ENCODE measurements at regions not wholly inside any gene's neighbourhood (a gene's known extent, or its start where the extent isn't known, plus 50 kb on each side); places are given as distances from the start of the nearest gene placed in this dataset.

DNA sequence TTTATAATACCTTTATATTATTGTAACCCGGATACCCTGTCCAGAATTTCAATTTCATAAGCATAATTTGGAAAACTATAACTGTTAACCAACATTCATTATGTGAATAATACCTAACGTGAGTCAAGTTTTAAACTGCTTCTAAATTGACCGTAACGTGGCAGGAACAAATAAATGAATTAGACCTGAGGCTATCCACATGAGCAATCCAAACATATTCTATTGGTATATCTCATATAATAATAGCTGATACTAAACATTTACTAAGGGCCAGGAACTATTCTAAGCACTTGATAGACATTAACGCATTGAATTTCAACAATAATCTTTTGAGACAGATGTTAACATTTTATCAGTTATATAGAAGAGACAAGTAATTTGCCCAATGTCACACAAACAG, 276.4 kb downstream of the MEF2C start:
- no peak overlapping the region for H3K4me3 Mint-ChIP-seq
- H3K9me3 Mint-ChIP-seq, result no peaks in the 10 kb centered on the region
- H3K4me1 Mint-ChIP-seq, result no peaks in the 10 kb centered on the region
- no peak overlapping the region for H3K27ac Mint-ChIP-seq (ENCODE audit: low read depth)
- H3K36me3 Mint-ChIP-seq (ENCODE audit: insufficient read depth), result no peaks in the 10 kb centered on the region
- no peak for DNase-seq (ENCODE audit: low spot score in 2 of 2)
- H3K27me3 Mint-ChIP-seq, result peaks cover 30% of the 10 kb centered on the region
- ATAC-seq (replicated peaks; ENCODE audit: extremely low read depth, poor library complexity, severe bottlenecking), result no peak

DNA sequence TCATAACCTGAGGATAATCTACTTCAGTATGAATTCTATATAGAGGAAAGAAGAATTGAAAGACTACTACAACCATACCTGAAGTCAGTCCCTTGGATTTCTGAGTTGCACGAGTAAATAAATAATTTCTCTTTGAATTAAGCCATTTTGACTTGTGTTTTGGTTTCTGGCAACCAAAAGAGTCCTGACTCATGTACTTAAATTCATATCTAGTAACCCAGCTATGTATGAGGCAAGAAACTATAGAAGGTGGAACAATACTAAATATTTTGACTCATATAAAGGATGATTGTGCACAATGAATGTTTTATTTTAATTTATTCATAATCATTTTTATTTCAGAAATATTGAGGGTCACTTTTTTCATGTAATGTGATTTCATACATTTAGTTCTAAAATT, 276.8 kb downstream of the MEF2C start:
- ATAC-seq (replicated peaks; ENCODE audit: extremely low read depth, poor library complexity, severe bottlenecking) (no peak), DNase-seq (ENCODE audit: low spot score in 2 of 2) (no peak)
- Mint-ChIP-seq H3K9me3 (peaks cover 2% of the 10 kb centered on the region), H3K27me3 (peaks cover 25% of the 10 kb centered on the region), H3K4me3 (no peak overlapping the region), H3K36me3 (ENCODE audit: insufficient read depth) (no peaks in the 10 kb centered on the region), H3K4me1 (no peaks in the 10 kb centered on the region), H3K27ac (ENCODE audit: low read depth) (no peak overlapping the region)

- no peak for ATAC-seq (replicated peaks; ENCODE audit: extremely low read depth, poor library complexity, severe bottlenecking)
- Mint-ChIP-seq H3K4me1 (no peaks in the 10 kb centered on the region), H3K4me3 (no peak overlapping the region), H3K27me3 (peaks cover 10% of the 10 kb centered on the region), H3K27ac (ENCODE audit: low read depth) (no peak overlapping the region), H3K36me3 (ENCODE audit: insufficient read depth) (no peaks in the 10 kb centered on the region), H3K9me3 (peaks cover 6% of the 10 kb centered on the region)
- DNase-seq (ENCODE audit: low spot score in 2 of 2), result no peak
Observed at GRCh38 chr5:88602584-88602983, 280.4 kb downstream of the MEF2C start.

- peaks cover 1% of the 10 kb centered on the region for H3K9me3 Mint-ChIP-seq
Observed at GRCh38 chr5:88594441-88594840, 288.5 kb downstream of the MEF2C start.

GRCh38 chr5:88588609-88589008, 294.4 kb downstream of the MEF2C start:
- H3K4me1 Mint-ChIP-seq, result no peaks in the 10 kb centered on the region
- DNase-seq (ENCODE audit: low spot score in 2 of 2) (no peak), ATAC-seq (replicated peaks; ENCODE audit: extremely low read depth, poor library complexity, severe bottlenecking) (no peak)
- no peak overlapping the region for H3K4me3 Mint-ChIP-seq
- H3K27ac Mint-ChIP-seq (ENCODE audit: low read depth), result no peak overlapping the region
- H3K36me3 Mint-ChIP-seq (ENCODE audit: insufficient read depth), result no peaks in the 10 kb centered on the region
- H3K9me3 Mint-ChIP-seq, result peaks cover 18% of the 10 kb centered on the region
- H3K27me3 Mint-ChIP-seq, result peaks cover 58% of the 10 kb centered on the region

More at GRCh38 chr5:88594441-88594840, 288.5 kb downstream of the MEF2C start:
- no peak for ATAC-seq (replicated peaks; ENCODE audit: extremely low read depth, poor library complexity, severe bottlenecking)
- no peaks in the 10 kb centered on the region for H3K4me1 Mint-ChIP-seq
- DNase-seq (ENCODE audit: low spot score in 2 of 2), result no peak
- no peak overlapping the region for H3K27ac Mint-ChIP-seq (ENCODE audit: low read depth)
- H3K27me3 Mint-ChIP-seq, result peaks cover 34% of the 10 kb centered on the region
- H3K4me3 Mint-ChIP-seq, result no peak overlapping the region
- H3K36me3 Mint-ChIP-seq (ENCODE audit: insufficient read depth), result no peaks in the 10 kb centered on the region

DNA sequence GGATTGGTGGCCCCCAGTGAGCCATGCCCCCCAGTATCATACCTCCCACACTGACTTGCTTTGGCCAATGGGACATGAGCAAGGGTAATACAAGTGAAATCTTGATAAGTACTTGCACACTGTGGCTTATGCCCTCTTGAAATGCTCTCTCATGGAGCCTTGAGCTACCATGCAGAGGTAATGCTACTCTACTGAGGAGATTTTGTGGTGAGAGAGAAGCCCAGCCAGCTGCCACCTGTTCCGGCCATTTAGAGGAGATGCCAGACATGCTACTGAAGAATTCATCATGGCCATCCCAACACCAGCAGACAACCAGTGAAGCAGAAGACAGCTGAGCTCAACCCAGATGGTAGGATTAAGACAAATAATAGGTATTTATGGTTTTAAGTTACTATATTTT, 299.5 kb downstream of the MEF2C start:
- DNase-seq (ENCODE audit: low spot score in 2 of 2) (no peak), ATAC-seq (replicated peaks; ENCODE audit: extremely low read depth, poor library complexity, severe bottlenecking) (no peak)
- Mint-ChIP-seq H3K4me1 (no peaks in the 10 kb centered on the region), H3K27ac (ENCODE audit: low read depth) (no peak overlapping the region), H3K36me3 (ENCODE audit: insufficient read depth) (no peaks in the 10 kb centered on the region), H3K4me3 (no peak overlapping the region), H3K9me3 (peaks cover 6% of the 10 kb centered on the region), H3K27me3 (peaks cover 35% of the 10 kb centered on the region)

DNA sequence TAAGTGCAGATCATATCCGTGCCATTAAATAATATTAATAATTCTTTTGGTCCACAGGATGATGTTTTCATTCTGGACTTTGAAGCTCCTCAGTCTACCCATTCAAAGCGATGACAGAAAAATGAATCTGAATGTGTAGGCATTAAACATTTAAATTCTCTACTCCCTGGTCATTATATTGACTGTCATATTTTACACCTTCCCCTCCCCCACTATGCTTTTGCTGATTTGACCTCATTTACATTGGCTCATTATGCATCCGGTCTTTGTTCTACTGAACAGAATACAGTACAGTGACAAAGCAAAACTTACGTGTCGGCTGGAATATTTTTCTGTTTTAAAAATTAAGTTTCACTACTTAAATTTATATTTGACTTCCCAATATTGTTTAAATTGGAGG, 289.7 kb upstream of the TMEM161B start:
- DNase-seq (ENCODE audit: low spot score in 2 of 2) (no peak), ATAC-seq (replicated peaks; ENCODE audit: extremely low read depth, poor library complexity, severe bottlenecking) (no peak)
- no peak overlapping the region for H3K27ac Mint-ChIP-seq (ENCODE audit: low read depth)
- peaks cover 4% of the 10 kb centered on the region for H3K36me3 Mint-ChIP-seq (ENCODE audit: insufficient read depth)
- no peak overlapping the region for H3K4me3 Mint-ChIP-seq
- peaks cover 25% of the 10 kb centered on the region for H3K27me3 Mint-ChIP-seq
- peaks cover 4% of the 10 kb centered on the region for H3K4me1 Mint-ChIP-seq
- no peaks in the 10 kb centered on the region for H3K9me3 Mint-ChIP-seq

DNA sequence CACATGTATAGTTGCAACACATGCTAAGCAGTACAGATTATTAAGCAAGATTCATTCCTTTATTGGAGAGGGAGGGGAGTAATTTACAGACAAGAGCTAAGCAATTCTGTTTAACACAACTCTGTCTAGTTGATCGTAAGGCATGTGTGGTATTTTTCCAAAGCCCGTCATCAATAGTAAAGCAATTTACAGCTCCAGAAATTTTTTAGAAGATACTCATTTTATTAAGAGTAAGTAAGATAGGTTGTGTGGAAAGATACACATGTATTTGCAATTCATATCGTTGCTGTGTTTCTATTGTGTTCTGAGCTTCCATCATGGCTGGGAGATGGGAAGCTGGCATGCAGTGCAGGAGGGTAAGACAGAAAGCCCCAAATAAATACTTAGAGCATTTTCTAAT, 289.2 kb upstream of the TMEM161B start:
- Mint-ChIP-seq H3K4me3 (no peak overlapping the region), H3K36me3 (ENCODE audit: insufficient read depth) (peaks cover 4% of the 10 kb centered on the region), H3K27ac (ENCODE audit: low read depth) (no peak overlapping the region), H3K27me3 (peaks cover 25% of the 10 kb centered on the region), H3K9me3 (no peaks in the 10 kb centered on the region), H3K4me1 (peaks cover 4% of the 10 kb centered on the region)
- DNase-seq (ENCODE audit: low spot score in 2 of 2) (no peak), ATAC-seq (replicated peaks; ENCODE audit: extremely low read depth, poor library complexity, severe bottlenecking) (no peak)

DNA sequence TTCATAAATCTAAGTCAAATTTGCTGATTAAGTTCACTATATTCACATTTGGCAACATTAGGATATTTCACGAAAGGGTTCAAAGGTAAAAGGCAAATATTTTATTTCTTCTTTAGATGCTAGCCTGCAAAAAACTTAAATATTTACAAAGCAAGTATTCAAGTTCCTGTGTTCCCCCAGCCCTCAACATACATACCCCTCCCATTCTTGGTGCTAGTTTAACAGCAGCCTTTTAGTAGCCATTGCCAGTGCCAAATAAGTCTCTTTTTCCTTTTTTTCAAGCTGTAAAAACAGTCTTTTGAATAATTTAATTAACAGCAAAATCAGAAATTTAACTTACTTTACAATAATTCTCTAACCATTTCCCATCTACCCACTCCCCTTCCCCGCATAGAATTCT, 288.5 kb upstream of the TMEM161B start:
- DNase-seq (ENCODE audit: low spot score in 2 of 2), result no peak
- no peak overlapping the region for H3K4me3 Mint-ChIP-seq
- no peak overlapping the region for H3K27ac Mint-ChIP-seq (ENCODE audit: low read depth)

DNA sequence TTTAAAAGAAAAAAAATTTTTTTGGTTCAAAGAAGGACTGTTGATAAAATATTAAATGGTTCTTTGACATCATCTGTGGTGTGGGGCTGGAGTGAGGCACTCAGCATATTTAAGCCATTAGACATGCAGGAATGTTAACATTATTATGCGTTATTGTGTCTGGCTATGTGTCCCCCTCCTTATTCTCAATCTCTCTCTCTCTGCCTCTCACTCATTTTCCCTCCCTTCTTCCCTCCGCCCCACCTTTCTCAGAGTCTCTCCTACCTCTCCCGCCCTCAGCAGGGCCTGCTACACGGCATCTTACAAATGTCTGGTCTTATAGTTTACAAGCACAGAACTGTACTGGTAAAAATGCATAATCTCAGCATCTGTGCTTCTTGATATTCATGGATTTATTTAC, 287.8 kb upstream of the TMEM161B start:
- DNase-seq (ENCODE audit: low spot score in 2 of 2) (no peak), ATAC-seq (replicated peaks; ENCODE audit: extremely low read depth, poor library complexity, severe bottlenecking) (no peak)
- H3K4me3 Mint-ChIP-seq, result no peak overlapping the region
- H3K9me3 Mint-ChIP-seq, result no peaks in the 10 kb centered on the region
- H3K27ac Mint-ChIP-seq (ENCODE audit: low read depth), result no peak overlapping the region
- H3K4me1 Mint-ChIP-seq, result peaks cover 4% of the 10 kb centered on the region
- H3K27me3 Mint-ChIP-seq, result peaks cover 25% of the 10 kb centered on the region
- H3K36me3 Mint-ChIP-seq (ENCODE audit: insufficient read depth), result peaks cover 4% of the 10 kb centered on the region

More for the DNA sequence above, 288.5 kb upstream of the TMEM161B start:
- H3K36me3 Mint-ChIP-seq (ENCODE audit: insufficient read depth), result peaks cover 4% of the 10 kb centered on the region
- H3K4me1 Mint-ChIP-seq, result peaks cover 4% of the 10 kb centered on the region
- ATAC-seq (replicated peaks; ENCODE audit: extremely low read depth, poor library complexity, severe bottlenecking), result no peak
- H3K27me3 Mint-ChIP-seq, result peaks cover 25% of the 10 kb centered on the region
- no peaks in the 10 kb centered on the region for H3K9me3 Mint-ChIP-seq

DNA sequence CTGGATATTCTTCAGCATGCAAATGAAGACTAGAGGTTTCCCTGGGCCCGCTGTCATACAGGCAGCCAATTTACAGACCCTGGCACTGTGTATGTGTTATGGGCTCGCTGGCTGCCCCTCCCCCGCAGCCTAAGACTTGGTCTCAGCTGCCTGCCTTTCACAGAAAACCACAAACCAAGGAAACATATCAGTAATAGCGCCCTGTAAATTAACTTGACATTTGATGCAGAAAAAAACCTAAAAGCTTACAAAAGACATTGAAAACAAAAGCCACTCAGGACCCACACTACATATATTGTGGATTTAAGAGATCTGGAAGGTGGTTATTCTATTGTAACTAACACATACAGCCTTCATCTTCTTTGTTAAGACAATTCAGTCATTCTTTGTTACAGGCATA, 287.0 kb upstream of the TMEM161B start:
- H3K4me3 Mint-ChIP-seq, result no peak overlapping the region
- no peaks in the 10 kb centered on the region for H3K9me3 Mint-ChIP-seq
- peaks cover 4% of the 10 kb centered on the region for H3K4me1 Mint-ChIP-seq
- DNase-seq (ENCODE audit: low spot score in 2 of 2) (no peak), ATAC-seq (replicated peaks; ENCODE audit: extremely low read depth, poor library complexity, severe bottlenecking) (no peak)
- H3K36me3 Mint-ChIP-seq (ENCODE audit: insufficient read depth), result peaks cover 4% of the 10 kb centered on the region
- H3K27me3 Mint-ChIP-seq, result peaks cover 25% of the 10 kb centered on the region
- no peak overlapping the region for H3K27ac Mint-ChIP-seq (ENCODE audit: low read depth)

- ATAC-seq (replicated peaks; ENCODE audit: extremely low read depth, poor library complexity, severe bottlenecking) (no peak), DNase-seq (ENCODE audit: low spot score in 2 of 2) (no peak)
- no peaks in the 10 kb centered on the region for H3K9me3 Mint-ChIP-seq
- peaks cover 2% of the 10 kb centered on the region for H3K36me3 Mint-ChIP-seq (ENCODE audit: insufficient read depth)
- H3K4me3 Mint-ChIP-seq, result no peak overlapping the region
- H3K27ac Mint-ChIP-seq (ENCODE audit: low read depth), result no peak overlapping the region
- peaks cover 25% of the 10 kb centered on the region for H3K27me3 Mint-ChIP-seq
- peaks cover 4% of the 10 kb centered on the region for H3K4me1 Mint-ChIP-seq
Observed at GRCh38 chr5:88553986-88554385, 285.3 kb upstream of the TMEM161B start.

- Mint-ChIP-seq H3K9me3 (no peaks in the 10 kb centered on the region), H3K4me1 (peaks cover 4% of the 10 kb centered on the region), H3K4me3 (no peak overlapping the region), H3K27me3 (peaks cover 25% of the 10 kb centered on the region), H3K27ac (ENCODE audit: low read depth) (no peak overlapping the region), H3K36me3 (ENCODE audit: insufficient read depth) (peaks cover 2% of the 10 kb centered on the region)
- ATAC-seq (replicated peaks; ENCODE audit: extremely low read depth, poor library complexity, severe bottlenecking) (no peak), DNase-seq (ENCODE audit: low spot score in 2 of 2) (no peak)
Observed at GRCh38 chr5:88553136-88553875, 284.7 kb upstream of the TMEM161B start.

Measured in central memory CD8-positive, alpha-beta T cell (primary cell).